Esophagus squamous epithelium (tissue), 4 donors: ENCODE measurements at regions not wholly inside any gene's neighbourhood (a gene's known extent, or its start where the extent isn't known, plus 50 kb on each side); places are given as distances from the start of the nearest gene placed in this dataset.
"Not testable (repeated sequence)": the region's sequence is repeated elsewhere in the genome, so short reads cannot be mapped to it uniquely, and the experiment has no call there.

Experiments used
- POLR2A ChIP-seq, 4 donors: fragments of 450-650 bp; IDR thresholded peaks; one replicate each; pipeline ENCODE4 v1.6.1; 2017; ENCODE audit warnings: antibody characterized with exemption in 4 of 4, mild to moderate bottlenecking in 4 of 4, moderate library complexity in 3 of 4
- TF ChIP-seq, protein P1 (sequence below), 6 experiments: fragments of 450-650 bp in 4 of 6; fragments of 200-600 bp in 2 of 6; sonication (generic) in 2 of 6; IDR thresholded peaks; one replicate each; pipeline ENCODE4 v1.5.1; 2016 to 2019; ENCODE audit warnings: antibody characterized with exemption in 6 of 6, mild to moderate bottlenecking in 4 of 6, moderate library complexity in 4 of 6

DNA sequence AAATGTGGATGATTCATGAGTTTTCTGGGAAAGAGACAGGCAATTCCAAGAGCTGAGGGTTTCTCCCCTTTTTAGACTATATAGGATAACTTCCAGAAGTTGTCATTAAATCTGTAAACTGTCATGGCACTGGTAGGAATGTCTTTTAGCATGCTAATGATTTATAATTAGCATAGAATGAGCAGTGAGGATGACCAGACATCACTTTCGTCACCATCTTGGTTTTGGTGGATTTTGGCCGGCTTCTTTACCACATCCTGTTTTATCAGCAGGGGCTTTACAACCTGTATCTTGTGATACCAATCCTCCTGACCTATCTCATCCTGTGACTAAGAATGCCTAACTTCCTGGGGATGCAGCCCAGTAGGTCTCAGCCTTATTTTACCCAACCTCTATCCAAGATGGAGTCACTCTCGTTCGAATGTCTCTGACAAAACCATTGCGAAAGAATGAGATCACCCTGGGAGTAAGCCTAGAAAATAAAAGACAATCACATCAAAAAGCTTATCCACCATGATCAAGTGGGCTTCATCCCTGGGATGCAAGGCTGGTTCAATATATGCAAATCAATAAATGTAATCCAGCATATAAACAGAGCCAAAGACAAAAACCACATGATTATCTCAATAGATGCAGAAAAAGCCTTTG is 153.6 kb upstream of the BET1 start:
- TF ChIP-seq, protein P1, sequence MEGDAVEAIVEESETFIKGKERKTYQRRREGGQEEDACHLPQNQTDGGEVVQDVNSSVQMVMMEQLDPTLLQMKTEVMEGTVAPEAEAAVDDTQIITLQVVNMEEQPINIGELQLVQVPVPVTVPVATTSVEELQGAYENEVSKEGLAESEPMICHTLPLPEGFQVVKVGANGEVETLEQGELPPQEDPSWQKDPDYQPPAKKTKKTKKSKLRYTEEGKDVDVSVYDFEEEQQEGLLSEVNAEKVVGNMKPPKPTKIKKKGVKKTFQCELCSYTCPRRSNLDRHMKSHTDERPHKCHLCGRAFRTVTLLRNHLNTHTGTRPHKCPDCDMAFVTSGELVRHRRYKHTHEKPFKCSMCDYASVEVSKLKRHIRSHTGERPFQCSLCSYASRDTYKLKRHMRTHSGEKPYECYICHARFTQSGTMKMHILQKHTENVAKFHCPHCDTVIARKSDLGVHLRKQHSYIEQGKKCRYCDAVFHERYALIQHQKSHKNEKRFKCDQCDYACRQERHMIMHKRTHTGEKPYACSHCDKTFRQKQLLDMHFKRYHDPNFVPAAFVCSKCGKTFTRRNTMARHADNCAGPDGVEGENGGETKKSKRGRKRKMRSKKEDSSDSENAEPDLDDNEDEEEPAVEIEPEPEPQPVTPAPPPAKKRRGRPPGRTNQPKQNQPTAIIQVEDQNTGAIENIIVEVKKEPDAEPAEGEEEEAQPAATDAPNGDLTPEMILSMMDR (IDR thresholded peaks at IDR 0.05), result not testable (repeated sequence)
- TF ChIP-seq POLR2A (IDR thresholded peaks at IDR 0.05), result not testable (repeated sequence)
